GM12878 (cell line): ENCODE measurements at regions not wholly inside any gene's neighbourhood (a gene's known extent, or its start where the extent isn't known, plus 50 kb on each side); places are given as distances from the start of the nearest gene placed in this dataset.

Experiments used
- ATAC-seq: fragments of 200-7000 bp; cut with Tn5 transposase; 3 replicates; pipeline ENCODE4 v1.9.1; 2020; ENCODE audit warnings: mild to moderate bottlenecking, moderate library complexity
- BruUV-seq: library from RNA; stranded (reverse); fragments of 400-500 nt; replicated peaks from 2 replicates; lab custom pipeline; 2021; lab: Mats Ljungman, UMichigan
- CTCF ChIA-PET: fragments of 300-600 bp; sonication (Branson Sonifier 250); formaldehyde crosslinking; extraction: SDS; loops from one replicate; lab custom pipeline; 2021; ENCODE audit warnings: inconsistent platforms; lab: Yijun Ruan, JAX
- POLR2A ChIA-PET: fragments of 350-600 bp; formaldehyde crosslinking; extraction: SDS; loops from one replicate; lab custom pipeline; 2021; ENCODE audit warnings: inconsistent platforms; lab: Charles Lee
- RAD21 ChIA-PET: fragments of 300-600 bp; sonication (Branson Sonifier 250); formaldehyde crosslinking; loops from one replicate; lab custom pipeline; 2023; ENCODE audit warnings: antibody characterized with exemption; ENCODE audit not compliant: unreplicated experiment; lab: Charles Lee
- SMC1A ChIA-PET: fragments of 300-600 bp; sonication (Branson Sonifier 250); formaldehyde crosslinking; loops from one replicate; lab custom pipeline; 2023; ENCODE audit not compliant: unreplicated experiment, uncharacterized antibody; lab: Charles Lee
- DNase-seq: peaks from one replicate; pipeline ENCODE4 v3.0.0-alpha.2; 2011; ENCODE audit warnings: low read depth, low spot score
- FAIRE-seq: peaks from 3 replicates; lab custom pipeline; 2011; peaks lifted over from hg19 to GRCh38; lab: Jason Lieb, UNC
- H2AFZ ChIP-seq: 2 replicates; pipeline ENCODE4 v1.6.0; 2011; ENCODE audit warnings: low read depth, low read length, control low read depth; ENCODE audit not compliant: control insufficient read depth
- H3K27ac ChIP-seq: 2 replicates; pipeline ENCODE4 v1.5.1; 2011; ENCODE audit warnings: control low read depth; ENCODE audit not compliant: control insufficient read depth, insufficient read depth
- H3K27me3 ChIP-seq, 2 experiments: replicated peaks in 1 of 2; 2 replicates each; pipeline versions ENCODE4 v1.6.0 to v1.6.1; 2011; ENCODE audit warnings: low read length in 1 of 2; ENCODE audit not compliant: control insufficient read depth in 2 of 2, insufficient read depth in 2 of 2
- H3K36me3 ChIP-seq, 2 experiments: 2 replicates each; pipeline ENCODE4 v1.5.1; 2011; ENCODE audit warnings: low read length in 1 of 2; ENCODE audit not compliant: control insufficient read depth in 2 of 2, insufficient read depth in 2 of 2
- H3K4me1 ChIP-seq: 2 replicates; pipeline ENCODE4 v1.6.1; 2011; ENCODE audit warnings: mild to moderate bottlenecking, low read length, moderate library complexity, mixed read lengths; ENCODE audit not compliant: control insufficient read depth, insufficient read depth
- H3K4me2 ChIP-seq: 2 replicates; pipeline ENCODE4 v1.6.0; 2011; ENCODE audit warnings: control low read depth; ENCODE audit not compliant: control insufficient read depth, insufficient read depth
- H3K4me3 ChIP-seq: fragments of 200-600 bp; sonication (generic); 2 replicates; pipeline ENCODE4 v1.5.1; 2016
- H3K79me2 ChIP-seq: 2 replicates; pipeline ENCODE4 v1.6.0; 2011; ENCODE audit warnings: low read length; ENCODE audit not compliant: control insufficient read depth, insufficient read depth
- H3K9ac ChIP-seq: 2 replicates; pipeline ENCODE4 v1.8.0; 2011; ENCODE audit warnings: low read length, control low read depth, mixed read lengths; ENCODE audit not compliant: control insufficient read depth, insufficient read depth
- H3K9me3 ChIP-seq: replicated peaks from 3 replicates; pipeline ENCODE4 v1.5.1; 2011; ENCODE audit warnings: mild to moderate bottlenecking, low read length; ENCODE audit not compliant: control insufficient read depth, insufficient read depth
- H4K20me1 ChIP-seq: 2 replicates; pipeline ENCODE4 v1.6.0; 2011; ENCODE audit not compliant: control insufficient read depth, insufficient read depth
- BHLHE40 ChIP-seq, 2 experiments: fragments of 450-650 bp in 1 of 2; IDR thresholded peaks; 2 replicates each; pipeline ENCODE4 v1.6.1; 2011 to 2017; ENCODE audit warnings: low read depth in 2 of 2, borderline replicate concordance in 1 of 2, improper control_type of control experiment in 1 of 2, low read length in 1 of 2, mild to moderate bottlenecking in 1 of 2
- CUX1 ChIP-seq: IDR thresholded peaks from 2 replicates; pipeline ENCODE4 v1.6.1; 2012; ENCODE audit warnings: improper control_type of control experiment, low read depth, low read length; ENCODE audit not compliant: insufficient replicate concordance
- WGBS: methylation state at CpG from one replicate; pipeline ENCODE4 v1.1.6; 2016; ENCODE audit warnings: low lambda C conversion rate; ENCODE audit not compliant: insufficient replicate concordance, insufficient coverage; ENCODE audit errors: missing lambda C conversion rate; 5-methylcytosine and 5-hydroxymethylcytosine counted together
- in situ Hi-C: fragments of 300-500 bp; cut with MboI; formaldehyde crosslinking; loops from 9 replicates; pipeline ENCODE4 v1.14.3; 2018; ENCODE audit warnings: mixed read lengths
- intact Hi-C: fragments of 100-400 bp; cut with micrococcal nuclease; formaldehyde crosslinking; loops from one replicate; pipeline ENCODE4 v1.14.2; 2022; ENCODE audit not compliant: unreplicated experiment

- 0 out of 4 replicates have a peak, but pooled peaks cover 0 to 4% of the 10 kb centered on the region in 2 experiments for H3K27me3 ChIP-seq
- in situ Hi-C loops (no loop called here), intact Hi-C loops (no loop called here)
- BruUV-seq = no TSS peak
- no peak for DNase-seq
- no peaks in the 10 kb centered on the region for H3K79me2 ChIP-seq
- peak; percentile 70 for ATAC-seq
- FAIRE-seq = peak; percentile 27
- H4K20me1 ChIP-seq = 0 out of 2 replicates have a peak, but pooled peaks cover 2% of the 10 kb centered on the region
- no peak overlapping the region; the same call in 1 of the 2 replicates for H3K27ac ChIP-seq
- ChIA-PET POLR2A (interaction anchor here (0.5 kb wide), 1 partner anchor 13 kb away, joined by 4 read pairs; no protein-coding TSS in a partner anchor), SMC1A (interaction anchor here (1.2 to 2.9 kb wide), 3 partner anchors 8 to 20 kb away, joined by 3 to 21 read pairs (median 4); no protein-coding TSS in a partner anchor), CTCF (interaction anchor here (0.6 kb wide), 1 partner anchor 13 kb away, joined by 3 read pairs; no protein-coding TSS in a partner anchor), RAD21 (interaction anchor here (1.1 to 3.0 kb wide), 4 partner anchors 11 to 68 kb away, joined by 3 to 22 read pairs (median 5); no protein-coding TSS in a partner anchor)
- peak overlapping the region; percentile 97 for H3K4me2 ChIP-seq
- peak overlapping the region; percentile 7; the same call in 1 of the 2 replicates for H2AFZ ChIP-seq
- H3K4me1 ChIP-seq = peaks cover 30% of the 10 kb centered on the region
- H3K36me3 ChIP-seq = no peaks in the 10 kb centered on the region
- H3K9me3 ChIP-seq = no peaks in the 10 kb centered on the region
- peak overlapping the region; percentile 45 for H3K4me3 ChIP-seq
- 6% methylated on average over 13 of the region's 13 CpGs for WGBS
- no peak overlapping the region for H3K9ac ChIP-seq
- TF ChIP-seq CUX1 (no peak), BHLHE40 (IDR thresholded peaks at IDR 0.05; ENCODE audit: borderline replicate concordance in 1 of 2, low read depth in 2 of 2, low read length in 1 of 2) (peak; percentile 4 to 11; a peak in 1 of 4 replicates)
Measured at GRCh38 chr9:96149533-96150280, 152.3 kb downstream of the HSD17B3 start.
